ENCODE measurements at regions not wholly inside any gene's neighbourhood (a gene's known extent, or its start where the extent isn't known, plus 50 kb on each side); places are given as distances from the start of the nearest gene placed in this dataset.

- TF ChIP-seq, protein P1, sequence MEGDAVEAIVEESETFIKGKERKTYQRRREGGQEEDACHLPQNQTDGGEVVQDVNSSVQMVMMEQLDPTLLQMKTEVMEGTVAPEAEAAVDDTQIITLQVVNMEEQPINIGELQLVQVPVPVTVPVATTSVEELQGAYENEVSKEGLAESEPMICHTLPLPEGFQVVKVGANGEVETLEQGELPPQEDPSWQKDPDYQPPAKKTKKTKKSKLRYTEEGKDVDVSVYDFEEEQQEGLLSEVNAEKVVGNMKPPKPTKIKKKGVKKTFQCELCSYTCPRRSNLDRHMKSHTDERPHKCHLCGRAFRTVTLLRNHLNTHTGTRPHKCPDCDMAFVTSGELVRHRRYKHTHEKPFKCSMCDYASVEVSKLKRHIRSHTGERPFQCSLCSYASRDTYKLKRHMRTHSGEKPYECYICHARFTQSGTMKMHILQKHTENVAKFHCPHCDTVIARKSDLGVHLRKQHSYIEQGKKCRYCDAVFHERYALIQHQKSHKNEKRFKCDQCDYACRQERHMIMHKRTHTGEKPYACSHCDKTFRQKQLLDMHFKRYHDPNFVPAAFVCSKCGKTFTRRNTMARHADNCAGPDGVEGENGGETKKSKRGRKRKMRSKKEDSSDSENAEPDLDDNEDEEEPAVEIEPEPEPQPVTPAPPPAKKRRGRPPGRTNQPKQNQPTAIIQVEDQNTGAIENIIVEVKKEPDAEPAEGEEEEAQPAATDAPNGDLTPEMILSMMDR (IDR thresholded peaks at IDR 0.05; ENCODE audit: poor library complexity, severe bottlenecking): no peak
- TF ChIP-seq POLR2AphosphoS5 (IDR thresholded peaks at IDR 0.05): no peak
- TF ChIP-seq TAF1 (IDR thresholded peaks at IDR 0.05; ENCODE audit: low read depth): no peak
- no peak for TF ChIP-seq RAD21 (conservative IDR thresholded peaks at IDR 0.05)
- TF ChIP-seq EZH2 (IDR thresholded peaks at IDR 0.05; ENCODE audit: borderline replicate concordance, insufficient read depth, low read length, poor library complexity, severe bottlenecking): no peak
- TF ChIP-seq, protein P2, sequence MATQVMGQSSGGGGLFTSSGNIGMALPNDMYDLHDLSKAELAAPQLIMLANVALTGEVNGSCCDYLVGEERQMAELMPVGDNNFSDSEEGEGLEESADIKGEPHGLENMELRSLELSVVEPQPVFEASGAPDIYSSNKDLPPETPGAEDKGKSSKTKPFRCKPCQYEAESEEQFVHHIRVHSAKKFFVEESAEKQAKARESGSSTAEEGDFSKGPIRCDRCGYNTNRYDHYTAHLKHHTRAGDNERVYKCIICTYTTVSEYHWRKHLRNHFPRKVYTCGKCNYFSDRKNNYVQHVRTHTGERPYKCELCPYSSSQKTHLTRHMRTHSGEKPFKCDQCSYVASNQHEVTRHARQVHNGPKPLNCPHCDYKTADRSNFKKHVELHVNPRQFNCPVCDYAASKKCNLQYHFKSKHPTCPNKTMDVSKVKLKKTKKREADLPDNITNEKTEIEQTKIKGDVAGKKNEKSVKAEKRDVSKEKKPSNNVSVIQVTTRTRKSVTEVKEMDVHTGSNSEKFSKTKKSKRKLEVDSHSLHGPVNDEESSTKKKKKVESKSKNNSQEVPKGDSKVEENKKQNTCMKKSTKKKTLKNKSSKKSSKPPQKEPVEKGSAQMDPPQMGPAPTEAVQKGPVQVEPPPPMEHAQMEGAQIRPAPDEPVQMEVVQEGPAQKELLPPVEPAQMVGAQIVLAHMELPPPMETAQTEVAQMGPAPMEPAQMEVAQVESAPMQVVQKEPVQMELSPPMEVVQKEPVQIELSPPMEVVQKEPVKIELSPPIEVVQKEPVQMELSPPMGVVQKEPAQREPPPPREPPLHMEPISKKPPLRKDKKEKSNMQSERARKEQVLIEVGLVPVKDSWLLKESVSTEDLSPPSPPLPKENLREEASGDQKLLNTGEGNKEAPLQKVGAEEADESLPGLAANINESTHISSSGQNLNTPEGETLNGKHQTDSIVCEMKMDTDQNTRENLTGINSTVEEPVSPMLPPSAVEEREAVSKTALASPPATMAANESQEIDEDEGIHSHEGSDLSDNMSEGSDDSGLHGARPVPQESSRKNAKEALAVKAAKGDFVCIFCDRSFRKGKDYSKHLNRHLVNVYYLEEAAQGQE (IDR thresholded peaks at IDR 0.05; ENCODE audit: borderline replicate concordance): no peak
- TF ChIP-seq SMC3 (conservative IDR thresholded peaks at IDR 0.05; ENCODE audit: poor library complexity): no peak
- TF ChIP-seq EP300 (conservative IDR thresholded peaks at IDR 0.05; ENCODE audit: poor library complexity, severe bottlenecking): no peak
- no peak for TF ChIP-seq MXI1 (conservative IDR thresholded peaks at IDR 0.05; ENCODE audit: poor library complexity, severe bottlenecking)
These were observed 275.6 kb upstream of the ID2 start for GRCh38 chr2:8406271-8406670.

Data from neural cell (in vitro differentiated cells).